CD4-positive, alpha-beta T cell (primary cell): ENCODE measurements at regions not wholly inside any gene's neighbourhood (a gene's known extent, or its start where the extent isn't known, plus 50 kb on each side); places are given as distances from the start of the nearest gene placed in this dataset.

Experiments used
- ATAC-seq: fragments of 200-7000 bp; cut with Tn5 transposase; one replicate; pipeline ENCODE4 v1.10.0; 2022; ENCODE audit warnings: mild to moderate bottlenecking; ENCODE audit not compliant: poor library complexity
- CTCF ChIA-PET: fragments of 350-600 bp; sonication (Branson Sonifier 250); formaldehyde crosslinking; loops from one replicate; lab custom pipeline; 2021; ENCODE audit warnings: antibody characterized with exemption, inconsistent platforms; lab: Charles Lee
- POLR2A ChIA-PET: fragments of 350-600 bp; sonication (Branson Sonifier 250); formaldehyde crosslinking; loops from one replicate; lab custom pipeline; 2021; ENCODE audit warnings: antibody characterized with exemption, inconsistent platforms; lab: Charles Lee
- DNase-seq, 14 experiments: peaks; one replicate each; pipeline ENCODE4 v3.0.0-alpha.2; 2013 to 2020; ENCODE audit warnings: mixed read lengths in 2 of 14
- H3K27ac ChIP-seq, 2 donors: one replicate each; pipeline versions ENCODE4 v1.5.1 to v1.7.0; 2013; ENCODE audit warnings: low read length in 2 of 2, low read depth in 1 of 2, mild to moderate bottlenecking in 1 of 2
- H3K27me3 ChIP-seq, 2 experiments: 1 replicate in 1 of 2; 2 replicates in 1 of 2; pipeline versions ENCODE4 v1.6.1 to v1.7.0; 2013; ENCODE audit warnings: low read length in 2 of 2, control low read depth in 1 of 2, mild to moderate bottlenecking in 1 of 2, moderate library complexity in 1 of 2; ENCODE audit not compliant: insufficient read depth in 2 of 2, control insufficient read depth in 1 of 2
- H3K36me3 ChIP-seq: one replicate; pipeline ENCODE4 v1.6.1; 2013; ENCODE audit warnings: low read length, control low read depth; ENCODE audit not compliant: insufficient read depth
- H3K4me1 ChIP-seq: one replicate; pipeline ENCODE4 v1.6.1; 2013; ENCODE audit warnings: low read length, control low read depth; ENCODE audit not compliant: insufficient read depth
- H3K4me3 ChIP-seq: one replicate; pipeline ENCODE4 v1.5.1; 2013; ENCODE audit warnings: mild to moderate bottlenecking, low read length, moderate library complexity
- H3K9me3 ChIP-seq, 2 experiments: 1 replicate in 1 of 2; 2 replicates in 1 of 2; pipeline versions ENCODE4 v1.6.1 to v1.7.0; 2013; ENCODE audit warnings: low read length in 2 of 2, mild to moderate bottlenecking in 2 of 2, control low read depth in 1 of 2, moderate library complexity in 1 of 2; ENCODE audit not compliant: control insufficient read depth in 1 of 2, insufficient read depth in 1 of 2
- H3K27ac Mint-ChIP-seq: one replicate; pipeline ENCODE4 v1.8.0; 2020; ENCODE audit warnings: mixed read lengths
- H3K27me3 Mint-ChIP-seq: one replicate; pipeline ENCODE4 v1.8.0; 2021; ENCODE audit warnings: mixed read lengths
- H3K36me3 Mint-ChIP-seq: one replicate; pipeline ENCODE4 v1.8.0; 2021; ENCODE audit warnings: low read depth, mixed read lengths
- H3K4me1 Mint-ChIP-seq: one replicate; pipeline ENCODE4 v1.8.0; 2021; ENCODE audit warnings: low read depth, mixed read lengths
- H3K4me3 Mint-ChIP-seq: one replicate; pipeline ENCODE4 v1.8.0; 2020; ENCODE audit warnings: mild to moderate bottlenecking, mixed read lengths
- H3K9me3 Mint-ChIP-seq: one replicate; pipeline ENCODE4 v1.8.0; 2020; ENCODE audit warnings: mixed read lengths
- CTCF ChIP-seq: fragments of 200-600 bp; IDR thresholded peaks from one replicate; pipeline ENCODE4 v1.8.0; 2022; ENCODE audit warnings: antibody characterized with exemption, mild to moderate bottlenecking
- intact Hi-C, 2 experiments: fragments of 100-400 bp; cut with DNase I in 1 of 2; cut with micrococcal nuclease in 1 of 2; formaldehyde crosslinking; loops; one replicate each; pipeline versions ENCODE4 v1.15.1 to v1.9.0; 2023 to 2025; cut with DNase I, micrococcal nuclease

DNA sequence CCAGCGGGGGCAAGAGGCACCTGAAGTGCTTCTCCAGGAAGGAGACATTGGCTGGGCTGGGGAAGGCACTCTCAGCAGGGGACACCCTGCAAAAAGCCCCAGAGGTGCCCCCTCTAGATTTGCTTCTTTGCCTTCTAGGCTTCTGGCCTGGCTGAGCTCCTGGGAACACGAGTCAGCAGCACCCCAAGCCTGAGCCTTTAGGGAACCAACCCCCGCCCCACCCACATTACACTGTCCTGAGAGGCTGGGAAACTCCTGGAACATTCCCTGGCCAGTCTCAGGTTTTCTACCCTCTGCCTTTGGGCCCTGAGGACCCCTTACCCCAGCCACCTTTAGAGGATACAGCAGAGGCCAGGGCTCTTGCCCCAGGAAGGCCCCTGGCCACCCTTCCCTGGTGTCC lies 108.4 kb upstream of the LINGO1 start:
- H3K27ac ChIP-seq: no peak overlapping the region
- ChIA-PET CTCF (no interaction called here), POLR2A (no interaction called here)
- H3K27me3 ChIP-seq: peaks cover 0 to 3% of the 10 kb centered on the region in 2 experiments
- no peak for TF ChIP-seq CTCF
- Mint-ChIP-seq H3K36me3 (no peaks in the 10 kb centered on the region), H3K9me3 (no peaks in the 10 kb centered on the region), H3K27ac (no peak overlapping the region), H3K27me3 (peaks cover 27% of the 10 kb centered on the region), H3K4me1 (no peaks in the 10 kb centered on the region), H3K4me3 (no peak overlapping the region)
- ATAC-seq: no peak
- intact Hi-C loops: no loop called here
- no peak overlapping the region for H3K4me3 ChIP-seq
- no peaks in the 10 kb centered on the region for H3K4me1 ChIP-seq
- H3K9me3 ChIP-seq: peaks cover 0 to 7% of the 10 kb centered on the region in 2 experiments
- H3K36me3 ChIP-seq: no peaks in the 10 kb centered on the region
- DNase-seq: no peak

DNA sequence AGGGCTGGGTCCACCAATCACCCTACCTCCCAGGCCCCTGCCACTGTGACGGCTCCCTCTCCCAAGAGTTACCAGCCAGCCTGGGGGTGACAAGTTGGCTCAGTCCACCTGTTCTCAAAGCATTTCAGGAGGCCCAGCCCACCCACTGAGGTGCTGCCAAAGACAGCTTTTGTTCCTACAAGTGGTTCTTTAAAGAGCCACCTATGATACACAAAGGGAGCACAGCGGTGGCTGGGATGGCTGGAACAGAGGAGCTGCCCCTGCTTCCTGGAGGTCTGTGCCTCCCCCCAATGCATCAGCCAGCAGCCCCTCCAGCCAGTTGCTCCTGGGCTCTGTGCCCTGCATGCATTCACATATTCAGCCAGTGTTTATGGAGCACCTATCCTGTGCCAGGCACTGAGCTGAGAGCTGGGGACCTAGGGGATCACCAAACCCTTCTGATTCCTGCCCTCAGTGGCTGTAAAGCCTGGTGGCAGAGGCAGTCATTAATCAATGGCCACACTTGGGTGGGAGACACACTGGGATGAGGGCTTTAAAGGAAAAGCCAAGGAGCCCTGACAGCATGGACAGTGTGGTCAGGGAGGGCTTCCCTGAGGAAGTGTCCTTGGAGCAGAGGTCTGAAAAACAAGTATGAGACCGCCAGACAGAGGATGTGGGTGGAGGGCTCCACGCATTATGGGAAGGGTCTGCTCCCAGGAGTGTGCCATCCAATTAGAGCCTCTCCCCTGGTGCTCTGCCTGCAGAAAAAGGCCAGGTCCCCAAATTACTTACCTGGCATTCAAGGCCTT lies 107.1 kb upstream of the LINGO1 start:
- Mint-ChIP-seq H3K4me3 (no peak overlapping the region), H3K9me3 (no peaks in the 10 kb centered on the region), H3K4me1 (no peaks in the 10 kb centered on the region), H3K36me3 (no peaks in the 10 kb centered on the region), H3K27me3 (peaks cover 32% of the 10 kb centered on the region), H3K27ac (no peak overlapping the region)
- TF ChIP-seq CTCF: no peak
- Histone ChIP-seq H3K4me1 (no peaks in the 10 kb centered on the region), H3K27me3 (peaks cover under 1 to 3% of the 10 kb centered on the region in 2 experiments), H3K36me3 (no peaks in the 10 kb centered on the region), H3K4me3 (no peak overlapping the region), H3K27ac (no peak overlapping the region), H3K9me3 (peaks cover 0 to 7% of the 10 kb centered on the region in 2 experiments)
- no peak for ATAC-seq
- POLR2A ChIA-PET: no interaction called here
- no peak for DNase-seq
- intact Hi-C loops: no loop called here
- CTCF ChIA-PET: no interaction called here

GRCh38 chr15:77738441-77739302 lies 106.0 kb upstream of the LINGO1 start:
- intact Hi-C loops: no loop called here
- Mint-ChIP-seq H3K27me3 (peaks cover 32% of the 10 kb centered on the region), H3K27ac (no peak overlapping the region), H3K4me3 (no peak overlapping the region), H3K9me3 (no peaks in the 10 kb centered on the region), H3K36me3 (no peaks in the 10 kb centered on the region), H3K4me1 (no peaks in the 10 kb centered on the region)
- TF ChIP-seq CTCF: no peak
- H3K4me1 ChIP-seq: no peaks in the 10 kb centered on the region
- DNase-seq: no peak
- H3K36me3 ChIP-seq: no peaks in the 10 kb centered on the region
- H3K27me3 ChIP-seq: peaks cover 6% of the 10 kb centered on the region in 2 experiments
- ChIA-PET CTCF (no interaction called here), POLR2A (no interaction called here)
- H3K27ac ChIP-seq: no peak overlapping the region
- peaks cover 0 to 7% of the 10 kb centered on the region in 2 experiments for H3K9me3 ChIP-seq
- ATAC-seq: no peak
- H3K4me3 ChIP-seq: no peak overlapping the region
